ENCODE measurements at regions not wholly inside any gene's neighbourhood (a gene's known extent, or its start where the extent isn't known, plus 50 kb on each side); places are given as distances from the start of the nearest gene placed in this dataset.

DNA sequence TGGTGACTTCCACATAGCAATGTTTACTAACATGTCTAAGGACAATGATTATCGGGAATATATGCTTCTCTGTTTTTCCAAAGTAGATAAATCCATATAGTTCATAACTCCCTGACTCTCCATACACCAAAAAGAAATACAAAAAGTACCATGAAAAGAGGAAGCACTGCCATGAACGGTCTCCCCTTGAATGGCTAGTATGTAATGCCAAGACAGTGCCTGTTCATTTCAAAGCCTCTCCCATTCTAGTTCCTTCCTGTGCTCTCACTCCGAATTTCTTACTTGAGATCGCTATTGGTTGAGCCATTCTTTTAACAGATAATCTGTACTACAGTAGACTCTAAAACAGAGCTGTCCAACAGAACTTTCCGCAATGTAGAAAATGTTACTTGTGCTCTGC is 54.8 kb upstream of the EDN1 start:
- no peak for TF ChIP-seq POLR2A (IDR thresholded peaks at IDR 0.05)
- TF ChIP-seq, protein P1, sequence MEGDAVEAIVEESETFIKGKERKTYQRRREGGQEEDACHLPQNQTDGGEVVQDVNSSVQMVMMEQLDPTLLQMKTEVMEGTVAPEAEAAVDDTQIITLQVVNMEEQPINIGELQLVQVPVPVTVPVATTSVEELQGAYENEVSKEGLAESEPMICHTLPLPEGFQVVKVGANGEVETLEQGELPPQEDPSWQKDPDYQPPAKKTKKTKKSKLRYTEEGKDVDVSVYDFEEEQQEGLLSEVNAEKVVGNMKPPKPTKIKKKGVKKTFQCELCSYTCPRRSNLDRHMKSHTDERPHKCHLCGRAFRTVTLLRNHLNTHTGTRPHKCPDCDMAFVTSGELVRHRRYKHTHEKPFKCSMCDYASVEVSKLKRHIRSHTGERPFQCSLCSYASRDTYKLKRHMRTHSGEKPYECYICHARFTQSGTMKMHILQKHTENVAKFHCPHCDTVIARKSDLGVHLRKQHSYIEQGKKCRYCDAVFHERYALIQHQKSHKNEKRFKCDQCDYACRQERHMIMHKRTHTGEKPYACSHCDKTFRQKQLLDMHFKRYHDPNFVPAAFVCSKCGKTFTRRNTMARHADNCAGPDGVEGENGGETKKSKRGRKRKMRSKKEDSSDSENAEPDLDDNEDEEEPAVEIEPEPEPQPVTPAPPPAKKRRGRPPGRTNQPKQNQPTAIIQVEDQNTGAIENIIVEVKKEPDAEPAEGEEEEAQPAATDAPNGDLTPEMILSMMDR (IDR thresholded peaks at IDR 0.05), result no peak

Data from uterus (tissue), 2 donors.